ENCODE measurements at regions not wholly inside any gene's neighbourhood (a gene's known extent, or its start where the extent isn't known, plus 50 kb on each side); places are given as distances from the start of the nearest gene placed in this dataset.

DNA sequence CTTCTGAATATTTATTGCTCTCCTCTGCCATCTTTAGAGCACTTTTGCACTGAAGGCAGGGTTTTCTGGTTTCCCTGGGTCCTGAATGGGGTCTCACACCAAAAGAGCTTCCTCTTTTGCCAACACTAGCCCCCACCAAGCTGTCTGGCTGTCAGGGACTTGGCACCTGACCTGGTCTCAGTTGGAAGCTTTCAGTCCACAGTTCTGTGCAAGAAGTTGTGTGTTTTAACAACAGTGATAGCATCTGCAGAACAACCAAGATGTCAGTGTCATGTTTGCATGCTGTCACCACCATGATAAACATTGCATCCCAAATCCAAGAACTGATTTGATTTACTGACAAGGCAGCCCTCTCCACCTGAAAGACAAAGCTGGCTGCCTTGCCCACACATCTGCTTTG lies 448.5 kb upstream of the CCL2 start:
- peaks cover 0 to 7% (median 0%) of the 10 kb centered on the region in 3 donors for H3K4me1 ChIP-seq
- no peak for TF ChIP-seq POLR2AphosphoS5 (IDR thresholded peaks at IDR 0.05)
- TF ChIP-seq POLR2A (IDR thresholded peaks at IDR 0.05) = no peak
- no peak for TF ChIP-seq EP300 (IDR thresholded peaks at IDR 0.05)
- TF ChIP-seq, protein P1, sequence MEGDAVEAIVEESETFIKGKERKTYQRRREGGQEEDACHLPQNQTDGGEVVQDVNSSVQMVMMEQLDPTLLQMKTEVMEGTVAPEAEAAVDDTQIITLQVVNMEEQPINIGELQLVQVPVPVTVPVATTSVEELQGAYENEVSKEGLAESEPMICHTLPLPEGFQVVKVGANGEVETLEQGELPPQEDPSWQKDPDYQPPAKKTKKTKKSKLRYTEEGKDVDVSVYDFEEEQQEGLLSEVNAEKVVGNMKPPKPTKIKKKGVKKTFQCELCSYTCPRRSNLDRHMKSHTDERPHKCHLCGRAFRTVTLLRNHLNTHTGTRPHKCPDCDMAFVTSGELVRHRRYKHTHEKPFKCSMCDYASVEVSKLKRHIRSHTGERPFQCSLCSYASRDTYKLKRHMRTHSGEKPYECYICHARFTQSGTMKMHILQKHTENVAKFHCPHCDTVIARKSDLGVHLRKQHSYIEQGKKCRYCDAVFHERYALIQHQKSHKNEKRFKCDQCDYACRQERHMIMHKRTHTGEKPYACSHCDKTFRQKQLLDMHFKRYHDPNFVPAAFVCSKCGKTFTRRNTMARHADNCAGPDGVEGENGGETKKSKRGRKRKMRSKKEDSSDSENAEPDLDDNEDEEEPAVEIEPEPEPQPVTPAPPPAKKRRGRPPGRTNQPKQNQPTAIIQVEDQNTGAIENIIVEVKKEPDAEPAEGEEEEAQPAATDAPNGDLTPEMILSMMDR (IDR thresholded peaks at IDR 0.05) = no peak
- no peak for ATAC-seq
- H3K36me3 ChIP-seq = no peaks in the 10 kb centered on the region
- no peaks in the 10 kb centered on the region for H3K9me3 ChIP-seq
- H3K27ac ChIP-seq = no peak overlapping the region
- H3K27me3 ChIP-seq = no peaks in the 10 kb centered on the region
- no peak overlapping the region for H3K4me3 ChIP-seq

GRCh38 chr17:33809748-33810147 lies 445.3 kb upstream of the CCL2 start:
- H3K36me3 ChIP-seq = no peaks in the 10 kb centered on the region
- H3K4me3 ChIP-seq = no peak overlapping the region
- H3K27ac ChIP-seq = no peak overlapping the region
- H3K9me3 ChIP-seq = no peaks in the 10 kb centered on the region
- TF ChIP-seq POLR2AphosphoS5 (IDR thresholded peaks at IDR 0.05) (no peak), POLR2A (IDR thresholded peaks at IDR 0.05) (no peak), EP300 (IDR thresholded peaks at IDR 0.05) (no peak)
- TF ChIP-seq, protein P1 (IDR thresholded peaks at IDR 0.05) = no peak
- H3K4me1 ChIP-seq = no peaks in the 10 kb centered on the region
- H3K27me3 ChIP-seq = no peaks in the 10 kb centered on the region
- no peak for ATAC-seq

DNA sequence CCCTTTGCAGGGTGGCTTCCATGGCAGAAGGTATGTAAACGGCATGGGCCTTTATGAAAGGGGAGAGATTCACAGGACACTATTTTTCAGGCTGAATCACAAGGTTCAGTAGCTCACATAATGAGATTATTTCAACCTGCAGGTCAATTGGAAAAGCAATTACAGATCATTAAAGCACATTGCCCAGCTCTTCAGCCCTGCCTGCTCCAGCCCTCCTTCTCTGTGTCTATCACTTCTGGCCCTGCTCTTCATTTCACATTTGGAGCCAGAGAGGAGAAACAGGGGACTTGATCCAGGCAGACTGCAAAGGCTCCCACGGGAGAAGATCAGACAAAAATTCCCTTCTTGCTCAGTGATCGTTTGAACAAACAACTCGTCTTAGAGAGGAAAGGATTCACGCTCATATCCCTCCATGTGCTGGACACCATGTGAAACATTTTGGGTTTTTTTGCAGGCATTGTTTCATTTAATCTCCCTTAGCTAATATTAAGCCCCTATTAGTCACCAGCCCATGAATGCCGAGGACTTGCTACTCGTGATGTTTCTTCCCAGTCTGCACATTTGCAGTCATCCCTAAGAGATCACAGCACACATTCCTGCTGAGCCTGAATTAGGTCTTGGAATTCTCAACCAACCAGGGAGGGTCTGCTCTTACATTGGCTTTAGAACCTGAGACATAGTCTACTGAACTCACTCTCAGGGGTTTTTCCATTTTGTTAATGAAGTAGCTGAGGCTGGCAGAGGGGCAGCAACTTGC lies 443.9 kb upstream of the CCL2 start:
- Histone ChIP-seq H3K4me1 (no peaks in the 10 kb centered on the region), H3K36me3 (no peaks in the 10 kb centered on the region), H3K27ac (no peak overlapping the region), H3K9me3 (no peaks in the 10 kb centered on the region), H3K27me3 (peaks cover 6% of the 10 kb centered on the region), H3K4me3 (no peak overlapping the region)
- ATAC-seq = no peak
- 30 to 38% methylated on average over 6 to 7 of the region's 7 CpGs for WGBS, 2 donors (ENCODE audit: low coverage in 1 of 2)
- TF ChIP-seq POLR2AphosphoS5 (IDR thresholded peaks at IDR 0.05) = no peak
- no peak for TF ChIP-seq POLR2A (IDR thresholded peaks at IDR 0.05)
- no peak for TF ChIP-seq EP300 (IDR thresholded peaks at IDR 0.05)
- TF ChIP-seq, protein P1 (IDR thresholded peaks at IDR 0.05) = no peak

GRCh38 chr17:33811984-33812577 lies 443.0 kb upstream of the CCL2 start:
- H3K36me3 ChIP-seq = no peaks in the 10 kb centered on the region
- no peak overlapping the region for H3K4me3 ChIP-seq
- H3K27ac ChIP-seq = no peak overlapping the region
- 66 to 75% methylated on average over 1 to 4 of the region's 4 CpGs for WGBS, 2 donors (ENCODE audit: low coverage in 1 of 2)
- no peaks in the 10 kb centered on the region for H3K9me3 ChIP-seq
- ATAC-seq = no peak
- H3K27me3 ChIP-seq = peaks cover 15% of the 10 kb centered on the region
- TF ChIP-seq POLR2AphosphoS5 (IDR thresholded peaks at IDR 0.05) (no peak), POLR2A (IDR thresholded peaks at IDR 0.05) (no peak), EP300 (IDR thresholded peaks at IDR 0.05) (no peak)
- TF ChIP-seq, protein P1 (IDR thresholded peaks at IDR 0.05) = no peak
- no peaks in the 10 kb centered on the region for H3K4me1 ChIP-seq

GRCh38 chr17:33814852-33815251 lies 440.2 kb upstream of the CCL2 start:
- TF ChIP-seq EP300 (IDR thresholded peaks at IDR 0.05) (no peak), POLR2A (IDR thresholded peaks at IDR 0.05) (no peak), POLR2AphosphoS5 (IDR thresholded peaks at IDR 0.05) (no peak)
- TF ChIP-seq, protein P1 (IDR thresholded peaks at IDR 0.05) = no peak
- ATAC-seq = no peak
- Histone ChIP-seq H3K4me3 (no peak overlapping the region), H3K9me3 (no peaks in the 10 kb centered on the region), H3K27ac (no peak overlapping the region), H3K36me3 (no peaks in the 10 kb centered on the region), H3K4me1 (no peaks in the 10 kb centered on the region), H3K27me3 (peaks cover 38% of the 10 kb centered on the region)
- 64 to 80% methylated on average over 1 to 2 of the region's 2 CpGs for WGBS, 2 donors (ENCODE audit: low coverage in 1 of 2)

All from gastroesophageal sphincter (tissue), 4 donors.